Loucy (cell line): ENCODE measurements at regions not wholly inside any gene's neighbourhood (a gene's known extent, or its start where the extent isn't known, plus 50 kb on each side); places are given as distances from the start of the nearest gene placed in this dataset.

ENCODE experiments used
- H2AFZ ChIP-seq: fragments of 200-600 bp; sonication (generic); 2 replicates; pipeline ENCODE4 v1.6.0; 2016; ENCODE audit warnings: antibody characterized with exemption, mild to moderate bottlenecking, low read length, moderate library complexity
- H3F3A ChIP-seq: fragments of 200-600 bp; 2 replicates; pipeline ENCODE4 v1.6.0; 2016; ENCODE audit warnings: antibody characterized with exemption, low read depth, mild to moderate bottlenecking
- H3K27me3 ChIP-seq: fragments of 200-600 bp; sonication (generic); 2 replicates; pipeline ENCODE4 v1.6.1; 2014; ENCODE audit warnings: low read length, mild to moderate bottlenecking; ENCODE audit not compliant: insufficient read depth, poor library complexity, severe bottlenecking
- H3K36me3 ChIP-seq: fragments of 200-600 bp; sonication (generic); 2 replicates; pipeline ENCODE4 v1.6.1; 2016; ENCODE audit warnings: low read length; ENCODE audit not compliant: insufficient read depth
- H3K4me1 ChIP-seq: fragments of 200-600 bp; sonication (generic); 2 replicates; pipeline ENCODE4 v1.5.1; 2014; ENCODE audit warnings: low read length, mild to moderate bottlenecking; ENCODE audit not compliant: insufficient read depth, poor library complexity, severe bottlenecking
- H3K4me2 ChIP-seq: fragments of 200-600 bp; sonication (generic); 2 replicates; pipeline ENCODE4 v1.6.0; 2014; ENCODE audit warnings: antibody characterized with exemption, low read length, low read depth, mild to moderate bottlenecking; ENCODE audit not compliant: poor library complexity, severe bottlenecking
- H3K4me3 ChIP-seq: fragments of 200-600 bp; sonication (generic); 2 replicates; pipeline ENCODE4 v1.5.1; 2014; ENCODE audit warnings: low read length, mild to moderate bottlenecking, mixed read lengths; ENCODE audit not compliant: poor library complexity, severe bottlenecking
- H3K79me2 ChIP-seq: fragments of 200-600 bp; sonication (generic); 2 replicates; pipeline ENCODE4 v1.6.1; 2014; ENCODE audit warnings: low read length; ENCODE audit not compliant: insufficient read depth
- H3K9ac ChIP-seq: fragments of 200-600 bp; sonication (generic); 2 replicates; pipeline ENCODE4 v1.6.0; 2014; ENCODE audit warnings: mild to moderate bottlenecking, low read depth, low read length, moderate library complexity; ENCODE audit not compliant: poor library complexity, severe bottlenecking
- H3K9me2 ChIP-seq: fragments of 200-600 bp; sonication (generic); replicated peaks from 2 replicates; pipeline ENCODE4 v1.6.1; 2016; ENCODE audit warnings: low read depth, low read length, mixed read lengths
- H3K9me3 ChIP-seq: fragments of 200-600 bp; sonication (generic); 2 replicates; pipeline ENCODE4 v1.6.1; 2014; ENCODE audit warnings: mild to moderate bottlenecking, antibody characterized with exemption, low read length, low read depth; ENCODE audit not compliant: insufficient read depth
- H4K20me1 ChIP-seq: fragments of 200-600 bp; sonication (generic); 2 replicates; pipeline ENCODE4 v1.6.0; 2014; ENCODE audit warnings: antibody characterized with exemption, low read length, mild to moderate bottlenecking; ENCODE audit not compliant: insufficient read depth, poor library complexity, severe bottlenecking
- EZH2phosphoT487 ChIP-seq: fragments of 200-600 bp; IDR thresholded peaks from 2 replicates; pipeline ENCODE4 v1.6.1; 2018; ENCODE audit warnings: antibody characterized with exemption, mild to moderate bottlenecking, moderate library complexity, borderline replicate concordance
- TF ChIP-seq, protein P1 (sequence below): fragments of 200-600 bp; sonication (generic); conservative IDR thresholded peaks from 2 replicates; pipeline ENCODE4 v1.5.1; 2014; ENCODE audit warnings: mild to moderate bottlenecking, antibody characterized with exemption, low read length

DNA sequence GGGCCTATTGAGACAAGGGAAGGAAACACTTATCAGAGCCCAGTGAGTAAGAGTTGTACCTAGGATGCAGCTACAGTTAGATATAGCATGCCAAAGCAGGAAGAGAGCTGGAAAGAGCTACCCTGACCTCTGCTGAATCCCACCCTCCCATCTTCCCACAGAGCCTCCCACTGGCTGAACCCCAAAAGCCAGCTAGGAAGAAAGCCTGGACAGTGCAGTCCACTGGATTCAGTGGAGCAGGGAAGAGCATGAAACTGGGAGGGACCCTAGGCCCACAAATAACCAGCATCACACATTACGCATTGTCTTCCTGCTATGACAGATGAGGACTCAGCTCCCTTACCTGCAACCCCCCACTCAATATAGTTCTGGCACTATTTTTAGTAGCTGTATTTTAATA, 81.5 kb upstream of the AKAP13 start:
- Histone ChIP-seq H3K9me2 (no peaks in the 10 kb centered on the region), H3F3A (no peaks in the 10 kb centered on the region), H3K9ac (no peak overlapping the region), H3K79me2 (no peaks in the 10 kb centered on the region), H4K20me1 (no peaks in the 10 kb centered on the region), H2AFZ (no peak overlapping the region), H3K27me3 (no peaks in the 10 kb centered on the region), H3K9me3 (no peaks in the 10 kb centered on the region), H3K4me2 (no peak overlapping the region), H3K36me3 (no peaks in the 10 kb centered on the region), H3K4me3 (no peak overlapping the region), H3K4me1 (no peaks in the 10 kb centered on the region)
- TF ChIP-seq, protein P1, sequence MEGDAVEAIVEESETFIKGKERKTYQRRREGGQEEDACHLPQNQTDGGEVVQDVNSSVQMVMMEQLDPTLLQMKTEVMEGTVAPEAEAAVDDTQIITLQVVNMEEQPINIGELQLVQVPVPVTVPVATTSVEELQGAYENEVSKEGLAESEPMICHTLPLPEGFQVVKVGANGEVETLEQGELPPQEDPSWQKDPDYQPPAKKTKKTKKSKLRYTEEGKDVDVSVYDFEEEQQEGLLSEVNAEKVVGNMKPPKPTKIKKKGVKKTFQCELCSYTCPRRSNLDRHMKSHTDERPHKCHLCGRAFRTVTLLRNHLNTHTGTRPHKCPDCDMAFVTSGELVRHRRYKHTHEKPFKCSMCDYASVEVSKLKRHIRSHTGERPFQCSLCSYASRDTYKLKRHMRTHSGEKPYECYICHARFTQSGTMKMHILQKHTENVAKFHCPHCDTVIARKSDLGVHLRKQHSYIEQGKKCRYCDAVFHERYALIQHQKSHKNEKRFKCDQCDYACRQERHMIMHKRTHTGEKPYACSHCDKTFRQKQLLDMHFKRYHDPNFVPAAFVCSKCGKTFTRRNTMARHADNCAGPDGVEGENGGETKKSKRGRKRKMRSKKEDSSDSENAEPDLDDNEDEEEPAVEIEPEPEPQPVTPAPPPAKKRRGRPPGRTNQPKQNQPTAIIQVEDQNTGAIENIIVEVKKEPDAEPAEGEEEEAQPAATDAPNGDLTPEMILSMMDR = no peak
- no peak for TF ChIP-seq EZH2phosphoT487

DNA sequence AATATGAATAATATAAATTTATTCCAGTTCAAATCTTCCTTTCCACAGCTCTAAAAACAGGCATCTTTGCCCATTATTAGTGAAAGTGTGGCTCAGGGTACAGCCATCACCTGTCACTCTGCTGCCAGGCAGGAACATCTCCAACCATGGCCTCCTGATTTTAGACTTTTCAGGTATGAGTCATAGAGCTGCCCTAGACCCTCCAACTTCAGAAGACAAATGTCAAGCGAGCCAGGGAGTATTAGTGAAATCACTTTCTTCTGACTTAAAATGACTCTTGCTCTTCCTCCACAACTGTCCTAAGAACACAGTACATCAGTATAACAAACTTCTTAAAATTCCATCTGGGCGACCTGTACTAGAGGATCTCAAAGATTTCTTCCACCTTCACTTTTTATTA, 78.1 kb upstream of the AKAP13 start:
- Histone ChIP-seq H3K79me2 (no peaks in the 10 kb centered on the region), H3K27me3 (no peaks in the 10 kb centered on the region), H3K9ac (no peak overlapping the region), H3K9me2 (no peaks in the 10 kb centered on the region), H3K4me3 (no peak overlapping the region), H2AFZ (no peak overlapping the region), H3K4me1 (no peaks in the 10 kb centered on the region), H3K36me3 (no peaks in the 10 kb centered on the region), H3K4me2 (no peak overlapping the region), H4K20me1 (no peaks in the 10 kb centered on the region), H3F3A (no peaks in the 10 kb centered on the region), H3K9me3 (no peaks in the 10 kb centered on the region)
- TF ChIP-seq EZH2phosphoT487 = no peak
- TF ChIP-seq, protein P1 = no peak

DNA sequence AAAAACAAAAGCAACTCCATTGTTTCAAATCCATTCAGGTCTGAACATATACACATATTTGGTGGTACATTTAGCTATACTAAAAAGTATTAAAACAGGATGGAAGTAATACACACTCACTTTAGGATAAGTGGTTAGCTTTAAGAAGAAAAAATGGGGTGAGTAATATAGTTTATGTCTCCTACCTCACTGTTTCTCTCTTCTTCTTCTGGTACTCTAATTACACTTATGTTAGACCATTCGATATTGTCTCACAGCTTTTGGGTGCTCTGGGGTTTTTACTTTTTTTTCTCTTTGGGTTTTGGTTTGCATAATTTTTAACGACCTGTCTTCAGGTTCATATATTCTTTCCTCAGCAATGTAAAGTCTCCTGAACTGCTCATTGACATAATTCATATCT, 75.4 kb upstream of the AKAP13 start:
- H3K9me3 ChIP-seq = no peaks in the 10 kb centered on the region
- TF ChIP-seq, protein P1 = no peak
- TF ChIP-seq EZH2phosphoT487 = no peak

More for the DNA sequence above, 75.4 kb upstream of the AKAP13 start:
- Histone ChIP-seq H3K9me2 (no peaks in the 10 kb centered on the region), H3K79me2 (no peaks in the 10 kb centered on the region), H3K4me2 (no peak overlapping the region), H3K4me1 (no peaks in the 10 kb centered on the region), H3K4me3 (no peak overlapping the region), H2AFZ (no peak overlapping the region), H3K27me3 (no peaks in the 10 kb centered on the region), H3K36me3 (no peaks in the 10 kb centered on the region), H3F3A (no peaks in the 10 kb centered on the region), H3K9ac (no peak overlapping the region), H4K20me1 (no peaks in the 10 kb centered on the region)
